Body of pancreas (tissue), 4 donors: ENCODE measurements at regions not wholly inside any gene's neighbourhood (a gene's known extent, or its start where the extent isn't known, plus 50 kb on each side); places are given as distances from the start of the nearest gene placed in this dataset.

Experiments used
- CTCF ChIP-seq, 7 experiments: fragments of 450-650 bp in 4 of 7; fragments of 200-600 bp in 3 of 7; sonication (generic) in 3 of 7; IDR thresholded peaks; one replicate each; pipeline ENCODE4 v1.5.1; 2016 to 2019; ENCODE audit warnings: antibody characterized with exemption in 7 of 7
- POLR2A ChIP-seq, 3 donors: fragments of 450-650 bp; IDR thresholded peaks; one replicate each; pipeline ENCODE4 v1.6.1; 2016; ENCODE audit warnings: antibody characterized with exemption in 3 of 3, mild to moderate bottlenecking in 2 of 3

GRCh38 chr4:32140636-32141035, 1420.5 kb downstream of the PCDH7 start:
- TF ChIP-seq CTCF (IDR thresholded peaks at IDR 0.05) (no peak), POLR2A (IDR thresholded peaks at IDR 0.05) (no peak)
